Liver (tissue), 3 donors: ENCODE measurements at regions not wholly inside any gene's neighbourhood (a gene's known extent, or its start where the extent isn't known, plus 50 kb on each side); places are given as distances from the start of the nearest gene placed in this dataset.

ENCODE experiments used
- CTCF ChIP-seq: fragments of 150-350 bp; IDR thresholded peaks from 2 replicates; pipeline ENCODE4 v1.5.1; 2017; ENCODE audit warnings: improper control_type of control experiment, low read depth, low read length; ENCODE audit not compliant: missing input control
- JUND ChIP-seq, 2 donors: IDR thresholded peaks; 2 replicates each; pipeline ENCODE4 v1.6.1; 2016; ENCODE audit warnings: antibody characterized with exemption in 2 of 2
- MAX ChIP-seq: IDR thresholded peaks from 2 replicates; pipeline ENCODE4 v1.6.1; 2016; ENCODE audit warnings: antibody characterized with exemption
- NR2F2 ChIP-seq: IDR thresholded peaks from 2 replicates; pipeline ENCODE4 v1.6.1; 2016; ENCODE audit warnings: antibody characterized with exemption
- RAD21 ChIP-seq, 2 donors: IDR thresholded peaks; 2 replicates each; pipeline ENCODE4 v1.6.1; 2016; ENCODE audit warnings: antibody characterized with exemption in 2 of 2, mild to moderate bottlenecking in 2 of 2
- REST ChIP-seq: IDR thresholded peaks from 2 replicates; pipeline ENCODE4 v1.6.1; 2016; ENCODE audit warnings: antibody characterized with exemption, mild to moderate bottlenecking
- YY1 ChIP-seq: IDR thresholded peaks from 2 replicates; pipeline ENCODE4 v1.6.1; 2016; ENCODE audit warnings: antibody characterized with exemption, mild to moderate bottlenecking
- donor health status: healthy.
- donor health status: healthy.

GRCh38 chr5:133850811-133851210 is 117.6 kb downstream of the C5orf15 start:
- TF ChIP-seq MAX = no peak
- no peak for TF ChIP-seq CTCF
- no peak for TF ChIP-seq JUND (IDR thresholded peaks at IDR 0.05)
- TF ChIP-seq NR2F2 = no peak
- TF ChIP-seq RAD21 (IDR thresholded peaks at IDR 0.05) = no peak
- TF ChIP-seq YY1 = no peak
- TF ChIP-seq REST = no peak
